ENCODE measurements at regions not wholly inside any gene's neighbourhood (a gene's known extent, or its start where the extent isn't known, plus 50 kb on each side); places are given as distances from the start of the nearest gene placed in this dataset.

DNA sequence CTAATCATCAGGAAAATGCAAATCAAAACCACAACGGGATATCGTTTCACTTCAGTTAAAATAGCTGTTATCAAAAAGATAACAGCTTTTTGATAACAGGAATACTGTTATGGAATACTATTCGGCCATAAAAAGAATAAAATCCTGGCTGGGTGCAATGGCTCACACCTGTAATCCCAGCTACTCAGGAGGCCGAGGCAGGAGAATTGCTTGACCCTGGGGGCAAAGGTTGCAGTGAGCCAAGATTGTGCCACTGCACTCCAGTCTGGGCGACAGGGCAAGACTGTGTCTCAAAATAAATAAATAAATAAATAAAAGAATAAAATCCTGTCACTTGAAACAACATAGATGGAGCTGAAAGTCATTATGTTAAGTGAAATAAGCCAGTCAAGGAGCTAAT lies 178.1 kb upstream of the TSC22D2 start:
- TF ChIP-seq CTCF (IDR thresholded peaks at IDR 0.05; ENCODE audit: low read length) (no peak), EZH2 (optimal IDR thresholded peaks at IDR 0.05; ENCODE audit: low read depth, low read length) (no peak), EZH2phosphoT487 (IDR thresholded peaks at IDR 0.05; ENCODE audit: low read length) (no peak)
